ELR (cell line): ENCODE measurements at regions not wholly inside any gene's neighbourhood (a gene's known extent, or its start where the extent isn't known, plus 50 kb on each side); places are given as distances from the start of the nearest gene placed in this dataset.
"Not testable (repeated sequence)": the region's sequence is repeated elsewhere in the genome, so short reads cannot be mapped to it uniquely, and the experiment has no call there.

Source experiments
- DNase-seq: peaks from one replicate; pipeline ENCODE4 v3.0.0-alpha.2; 2015; ENCODE audit warnings: low read depth

- DNase-seq = no peak
Observed at GRCh38 chr4:156545003-156545785, 426.4 kb downstream of the PDGFC start.

DNA sequence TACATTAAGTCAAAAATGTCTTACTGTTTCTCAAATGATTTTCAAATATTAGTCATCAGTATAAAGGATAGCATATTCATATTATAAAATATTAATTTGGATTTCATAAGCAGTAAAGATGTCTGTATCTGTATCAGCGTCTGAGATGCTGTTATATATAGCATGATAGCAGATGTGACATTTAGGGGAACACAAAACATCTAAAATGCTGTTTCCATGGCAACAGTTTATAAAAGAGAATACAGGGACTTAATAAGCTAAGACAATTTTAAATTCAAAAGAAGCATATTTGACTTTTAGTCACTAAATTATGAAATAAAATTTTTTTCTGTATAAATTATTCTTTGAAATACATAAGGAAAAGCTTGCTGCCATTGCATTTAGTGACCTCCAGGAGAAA lies 432.2 kb downstream of the PDGFC start:
- DNase-seq = no peak

DNA sequence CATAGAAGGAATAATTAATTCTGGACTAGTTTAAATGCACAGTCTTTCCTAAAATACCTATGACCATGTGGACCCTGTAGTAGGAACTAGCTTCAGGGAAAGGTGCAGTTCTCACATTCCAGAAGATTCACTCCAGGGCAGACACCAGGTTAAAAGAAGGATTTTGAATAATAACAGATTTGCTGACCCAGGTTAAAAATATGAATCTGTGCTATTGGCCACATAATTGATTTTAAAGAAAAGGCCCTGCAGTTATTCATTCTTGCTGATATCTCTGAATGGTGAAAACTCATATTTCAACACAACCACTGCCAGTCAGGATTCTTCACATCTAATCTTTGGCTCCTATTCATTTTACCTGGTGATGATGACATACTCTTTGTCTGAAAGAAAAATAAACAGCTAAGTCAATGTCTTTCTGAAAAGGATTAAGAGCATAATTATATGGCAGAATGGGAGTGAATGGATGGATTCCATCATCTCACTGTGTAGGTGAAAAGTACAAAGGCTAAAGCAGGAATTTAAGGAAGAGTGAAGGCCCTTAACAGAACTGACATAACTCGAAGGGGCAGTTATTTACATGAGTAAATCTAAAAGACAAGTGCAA lies 432.8 kb downstream of the PDGFC start:
- DNase-seq = no peak

GRCh38 chr4:156538210-156538609 lies 433.4 kb downstream of the PDGFC start:
- DNase-seq = no peak

- DNase-seq = no peak
Observed at GRCh38 chr4:156537286-156537685, 434.3 kb downstream of the PDGFC start.

DNA sequence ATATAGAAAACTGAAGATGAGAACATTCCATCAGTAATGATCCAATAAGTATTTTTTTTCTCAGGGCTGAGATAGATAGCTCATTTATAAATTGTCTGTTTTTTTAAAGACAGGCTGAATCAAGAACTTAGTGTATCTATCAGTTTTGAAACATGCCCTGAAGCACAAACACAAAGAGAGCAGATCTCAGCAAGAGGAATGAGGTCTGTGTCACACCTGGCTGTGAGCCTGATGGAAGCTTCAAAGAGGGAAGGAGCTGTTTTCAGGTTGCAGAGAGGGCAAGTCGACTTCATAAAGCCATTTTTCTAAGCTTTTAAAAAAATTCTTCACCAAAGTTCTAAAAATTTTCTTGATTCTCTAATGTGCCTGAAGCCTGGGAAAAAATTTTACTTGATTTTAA lies 434.9 kb downstream of the PDGFC start:
- peak; percentile 47 for DNase-seq

- no peak for DNase-seq
Observed at GRCh38 chr4:156534205-156534604, 437.4 kb downstream of the PDGFC start.

DNA sequence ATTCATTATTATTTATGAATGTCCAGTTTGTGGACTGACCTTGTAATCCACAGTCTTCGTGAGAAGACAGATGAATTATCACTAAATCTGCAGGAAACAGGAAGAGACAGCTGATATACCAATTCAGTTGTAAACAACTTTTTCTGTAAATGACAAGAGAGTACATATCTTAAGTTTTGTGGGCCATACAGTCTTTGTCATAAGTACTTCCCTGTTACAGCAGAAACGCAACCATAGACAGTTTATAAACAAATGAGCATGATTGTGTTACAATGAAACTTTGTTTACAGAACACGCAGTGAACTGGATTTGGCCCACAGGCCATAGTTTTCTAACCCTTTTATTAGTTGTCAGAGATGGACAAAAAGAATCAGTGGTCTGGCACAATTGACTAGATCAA lies 443.4 kb downstream of the PDGFC start:
- DNase-seq = no peak

GRCh38 chr4:156527237-156527993 lies 444.2 kb downstream of the PDGFC start:
- DNase-seq = no peak

DNA sequence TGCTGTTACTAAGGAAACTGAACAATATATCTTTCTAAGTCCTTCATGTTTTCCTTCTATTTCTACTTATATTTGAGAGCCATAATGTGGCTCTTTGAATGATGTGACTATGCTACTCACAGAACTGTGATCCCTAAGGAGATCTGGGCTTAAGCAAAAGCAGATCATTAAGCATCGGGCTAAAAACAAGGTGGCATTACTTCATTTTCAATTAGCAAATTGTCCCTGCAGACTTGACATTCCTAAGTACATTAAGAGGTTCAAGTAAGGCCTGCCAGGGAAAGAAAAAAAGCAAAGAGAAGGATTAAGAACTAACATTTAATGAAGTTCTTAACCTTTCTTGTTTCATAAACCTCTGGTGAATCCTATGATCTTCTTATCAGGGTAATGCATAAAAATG lies 447.6 kb downstream of the PDGFC start:
- DNase-seq = no peak

GRCh38 chr4:156523492-156523891 lies 448.1 kb downstream of the PDGFC start:
- DNase-seq = no peak

- no peak for DNase-seq
Observed at GRCh38 chr4:156521631-156522030, 450.0 kb downstream of the PDGFC start.

- DNase-seq = no peak
Observed at GRCh38 chr4:156517956-156518355, 453.6 kb downstream of the PDGFC start.

DNA sequence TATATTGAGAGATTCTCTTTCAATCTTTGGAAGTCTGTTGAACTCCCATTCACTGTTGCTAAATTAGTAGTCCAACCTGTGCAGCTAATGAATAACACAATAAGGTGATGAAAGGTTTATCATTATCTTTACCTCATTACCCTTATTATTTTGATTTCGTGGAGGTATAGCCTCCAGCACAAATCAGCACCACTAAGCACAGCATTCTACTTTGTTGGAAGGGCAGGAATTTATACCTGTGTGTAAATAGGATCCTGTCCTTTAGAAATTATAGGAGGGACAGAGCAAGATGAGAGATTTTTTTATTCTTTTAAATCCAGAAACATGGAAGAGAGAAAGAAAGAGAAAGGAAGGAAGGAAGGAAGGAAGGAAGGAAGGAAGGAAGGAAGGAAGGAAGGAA lies 454.1 kb downstream of the PDGFC start:
- no peak for DNase-seq

- DNase-seq = no peak
Observed at GRCh38 chr4:156516698-156517097, 454.9 kb downstream of the PDGFC start.

DNA sequence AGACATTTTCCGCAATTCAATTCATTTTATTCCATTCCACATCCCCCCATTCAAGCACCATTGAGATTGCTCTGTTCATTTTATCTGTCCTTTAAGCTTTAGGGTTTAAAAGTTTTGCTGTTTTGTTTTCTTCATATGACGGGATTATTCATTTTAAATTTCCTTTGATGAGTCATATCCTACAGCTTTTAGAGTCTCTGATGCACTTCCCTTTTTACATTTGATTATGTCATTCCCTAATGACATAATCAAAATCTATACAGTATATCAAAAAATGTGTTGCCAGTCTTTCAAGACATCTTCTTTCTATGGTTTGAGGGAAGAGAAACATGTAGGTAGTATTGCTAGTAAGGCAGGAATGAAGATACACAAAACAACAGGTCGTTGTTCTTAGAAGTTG lies 456.3 kb downstream of the PDGFC start:
- peak; percentile 49 for DNase-seq

GRCh38 chr4:156512622-156513021 lies 459.0 kb downstream of the PDGFC start:
- DNase-seq = no peak

DNA sequence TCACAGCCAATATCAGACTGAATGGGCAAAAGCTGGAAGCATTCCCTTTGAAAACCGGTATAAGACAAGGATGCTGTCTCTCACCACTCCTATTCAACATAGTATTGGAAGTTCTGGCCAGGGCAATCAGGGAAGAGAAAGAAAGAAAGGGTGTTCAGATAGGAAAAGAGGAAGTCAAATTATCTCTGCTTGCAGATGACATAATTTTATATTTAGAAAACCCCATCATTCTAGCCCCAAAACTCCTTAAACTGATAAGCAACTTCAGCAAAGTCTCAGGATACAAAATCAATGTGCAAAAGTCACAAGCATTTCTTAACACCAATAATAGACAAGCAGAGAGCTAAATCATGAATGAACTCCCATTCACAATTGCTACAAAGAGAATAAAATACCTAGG lies 461.7 kb downstream of the PDGFC start:
- not testable (repeated sequence) for DNase-seq

DNA sequence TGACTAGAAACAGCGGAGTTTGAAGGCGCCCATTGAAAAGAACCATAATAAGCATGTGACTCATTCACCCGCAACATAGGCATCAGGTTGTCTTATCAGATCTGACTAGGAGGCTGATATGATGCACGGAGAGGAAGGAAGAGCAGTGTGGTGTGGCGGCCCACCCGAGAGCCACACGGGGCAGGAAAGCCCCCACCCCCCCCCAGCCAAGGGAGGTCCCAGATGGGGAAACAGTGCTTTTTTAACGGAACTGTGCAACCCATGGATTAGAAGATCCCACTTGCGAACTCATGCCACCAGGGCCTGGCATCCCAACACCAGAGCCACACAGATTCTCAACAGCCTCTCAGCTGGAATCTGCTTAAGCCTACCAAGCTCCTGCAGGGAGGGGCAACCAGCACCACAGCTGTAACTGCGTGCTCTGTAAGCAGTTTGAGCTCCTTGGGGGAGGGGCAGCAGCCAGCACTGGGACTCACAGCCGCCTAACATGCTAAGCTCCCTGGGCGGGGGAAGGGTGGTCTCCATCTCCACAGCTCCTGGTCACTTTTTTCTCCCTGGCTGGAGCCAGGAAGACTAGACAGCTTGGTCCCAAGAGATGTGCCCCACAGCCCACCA lies 466.2 kb downstream of the PDGFC start:
- peak; percentile 2 for DNase-seq

DNA sequence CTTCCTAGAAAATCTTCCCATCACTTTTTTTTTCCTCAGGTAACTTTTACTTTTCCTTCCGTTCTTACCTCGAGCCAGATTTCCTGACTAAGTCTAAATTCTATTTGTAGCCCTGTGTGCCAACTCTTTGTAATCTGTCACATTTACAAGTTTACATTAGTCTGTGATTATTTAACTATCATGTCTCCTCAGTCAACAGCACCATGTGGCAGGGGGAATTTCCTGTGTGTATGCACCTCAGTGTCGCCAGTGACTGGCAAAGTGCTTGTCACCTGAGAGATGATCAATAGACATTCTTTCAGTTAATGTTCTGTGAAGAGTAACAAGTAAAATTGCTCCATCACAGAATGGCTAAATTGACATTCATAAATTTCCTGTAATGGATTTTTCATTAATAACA lies 468.5 kb downstream of the PDGFC start:
- DNase-seq = no peak

DNA sequence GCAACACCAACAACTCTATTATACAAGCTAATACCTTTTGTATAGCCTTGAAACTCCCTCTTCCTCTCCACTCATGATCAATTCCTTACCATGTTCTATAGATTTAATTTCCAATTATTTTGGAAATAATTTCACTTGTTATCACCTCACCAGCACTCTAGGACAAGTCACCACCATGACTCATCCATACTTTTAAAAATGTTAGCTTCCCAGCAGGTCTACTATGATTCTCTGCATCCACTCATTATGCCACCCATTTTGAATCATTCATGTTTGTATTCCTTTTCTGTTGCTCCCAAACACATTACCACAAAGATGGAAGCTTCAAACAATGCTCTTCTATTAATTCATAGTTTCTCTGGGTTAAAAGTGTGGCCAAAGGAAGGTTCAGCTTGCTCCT lies 469.6 kb downstream of the PDGFC start:
- peak; percentile 7 for DNase-seq

DNA sequence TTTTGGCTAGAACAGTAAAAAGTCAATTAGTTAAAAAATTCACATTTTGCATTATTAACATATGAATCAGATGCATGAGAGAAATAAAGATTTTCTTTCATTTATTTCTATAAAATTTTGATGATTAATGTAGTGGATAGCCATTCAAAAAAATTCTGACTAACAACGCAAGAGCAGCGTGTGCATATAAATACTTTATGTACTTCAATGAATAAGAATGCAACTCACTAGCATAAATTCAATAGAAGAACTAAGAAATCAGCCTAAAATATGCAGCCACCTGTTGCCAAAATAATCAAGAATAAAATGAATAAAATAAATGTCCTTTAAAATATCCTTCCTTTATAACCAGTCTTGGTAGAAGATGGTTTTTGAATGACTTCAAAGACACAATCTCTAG lies 471.9 kb downstream of the PDGFC start:
- no peak for DNase-seq

DNA sequence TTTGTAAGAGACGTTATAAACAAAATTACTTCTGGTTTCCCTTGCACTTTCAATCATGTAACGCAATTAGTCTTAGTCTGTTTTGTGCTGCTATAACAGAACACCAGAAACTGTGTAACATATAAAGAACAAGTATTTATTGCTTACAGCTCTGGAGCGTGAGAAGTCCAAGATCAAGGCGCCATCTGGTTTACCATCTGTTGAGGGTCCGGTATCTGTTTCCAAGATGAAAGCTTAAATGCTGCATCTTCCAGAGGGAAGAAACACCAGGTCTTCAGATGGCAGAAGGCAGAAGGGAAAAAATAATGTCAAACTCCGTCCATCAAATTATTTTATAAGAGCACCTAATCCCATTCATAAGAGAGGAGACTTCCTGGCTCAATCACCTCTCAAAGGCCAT lies 474.1 kb downstream of the PDGFC start:
- no peak for DNase-seq
